ENCODE measurements at regions not wholly inside any gene's neighbourhood (a gene's known extent, or its start where the extent isn't known, plus 50 kb on each side); places are given as distances from the start of the nearest gene placed in this dataset.

- intact Hi-C loops (cut with micrococcal nuclease): no loop called here
- POLR2A ChIA-PET: no interaction called here
- CTCF ChIA-PET: no interaction called here
These were observed 174.0 kb upstream of the SLC14A2 start for GRCh38 chr18:45441110-45441847.

GRCh38 chr18:45444040-45444439 is 171.2 kb upstream of the SLC14A2 start:
- Histone ChIP-seq H3K4me1 (ENCODE audit: control insufficient read depth, extremely low read depth, insufficient read depth, low read length) (no peaks in the 10 kb centered on the region), H2AFZ (ENCODE audit: low read depth, low read length) (no peak overlapping the region), H3K4me3 (replicated peaks in 1 of 3; ENCODE audit: insufficient read depth in 1 of 3, low read depth in 1 of 3, low read length in 3 of 3) (no peak overlapping the region), H3K4me2 (ENCODE audit: insufficient read depth, low read length) (no peak overlapping the region), H3K79me2 (ENCODE audit: control insufficient read depth, insufficient read depth, low read length) (no peaks in the 10 kb centered on the region), H3K27me3 (ENCODE audit: control insufficient read depth in 2 of 2, insufficient read depth in 2 of 2, low read length in 2 of 2) (no peaks in the 10 kb centered on the region), H3K9me1 (replicated peaks; ENCODE audit: control insufficient read depth, extremely low read depth, insufficient read depth, low read length) (no peaks in the 10 kb centered on the region), H3K27ac (ENCODE audit: insufficient read depth, low read depth, low read length) (no peak overlapping the region), H3K36me3 (ENCODE audit: control insufficient read depth in 2 of 2, extremely low read depth in 1 of 2, insufficient read depth in 2 of 2, low read length in 2 of 2) (no peaks in the 10 kb centered on the region), H3K9ac (replicated peaks; ENCODE audit: extremely low read depth, insufficient read depth, low read length) (no peak overlapping the region), H3K9me3 (replicated peaks; ENCODE audit: control insufficient read depth, insufficient read depth, low read length) (no peaks in the 10 kb centered on the region), H4K20me1 (replicated peaks; ENCODE audit: control insufficient read depth, extremely low read depth, insufficient read depth, low read length) (no peaks in the 10 kb centered on the region)
- POLR2A ChIA-PET: no interaction called here
- intact Hi-C loops (cut with micrococcal nuclease): no loop called here
- dilution Hi-C loops (cut with MboI; ENCODE audit: extremely low pct_ligation_motif_present, low sequenced_read_pairs): no loop called here
- FAIRE-seq (no peak), DNase-seq (ENCODE audit: low read depth, low spot score) (no peak)
- CTCF ChIA-PET: no interaction called here
- TF ChIP-seq FOS (IDR thresholded peaks at IDR 0.05; ENCODE audit: borderline replicate concordance, insufficient read depth, low read length) (no peak), CTCF (IDR thresholded peaks at IDR 0.05; ENCODE audit: extremely low read depth in 1 of 2, insufficient read depth in 1 of 2, low read depth in 1 of 2, low read length in 2 of 2) (no peak), EZH2 (IDR thresholded peaks at IDR 0.05; ENCODE audit: borderline replicate concordance, low read depth, low read length, severe bottlenecking) (no peak), MYC (IDR thresholded peaks at IDR 0.05; ENCODE audit: low read depth, low read length) (no peak), GATA2 (IDR thresholded peaks at IDR 0.05; ENCODE audit: insufficient read depth, insufficient read length, low read depth, low read length) (no peak), POLR2AphosphoS5 (IDR thresholded peaks at IDR 0.05; ENCODE audit: insufficient read depth, low read depth, low read length) (no peak), JUN (IDR thresholded peaks at IDR 0.05; ENCODE audit: borderline replicate concordance, insufficient read depth, insufficient read length, low read depth) (no peak), MAX (IDR thresholded peaks at IDR 0.05; ENCODE audit: insufficient read depth, insufficient read length) (no peak), POLR2A (IDR thresholded peaks at IDR 0.05; ENCODE audit: low read depth, low read length) (no peak)
- BruUV-seq (replicated peaks): no TSS peak

More at GRCh38 chr18:45441110-45441847, 174.0 kb upstream of the SLC14A2 start:
- no peak overlapping the region for H3K4me3 ChIP-seq (replicated peaks in 1 of 3; ENCODE audit: insufficient read depth in 1 of 3, low read depth in 1 of 3, low read length in 3 of 3)
- no peaks in the 10 kb centered on the region for H3K36me3 ChIP-seq (ENCODE audit: control insufficient read depth in 2 of 2, extremely low read depth in 1 of 2, insufficient read depth in 2 of 2, low read length in 2 of 2)
- H3K27me3 ChIP-seq (ENCODE audit: control insufficient read depth in 2 of 2, insufficient read depth in 2 of 2, low read length in 2 of 2): no peaks in the 10 kb centered on the region
- H3K27ac ChIP-seq (ENCODE audit: insufficient read depth, low read depth, low read length): no peak overlapping the region
- no peak overlapping the region for H3K4me2 ChIP-seq (ENCODE audit: insufficient read depth, low read length)
- dilution Hi-C loops (cut with MboI; ENCODE audit: extremely low pct_ligation_motif_present, low sequenced_read_pairs): no loop called here
- no peaks in the 10 kb centered on the region for H3K9me3 ChIP-seq (replicated peaks; ENCODE audit: control insufficient read depth, insufficient read depth, low read length)
- no TSS peak for BruUV-seq (replicated peaks)
- no peak for FAIRE-seq
- no peaks in the 10 kb centered on the region for H3K79me2 ChIP-seq (ENCODE audit: control insufficient read depth, insufficient read depth, low read length)
- no peaks in the 10 kb centered on the region for H3K4me1 ChIP-seq (ENCODE audit: control insufficient read depth, extremely low read depth, insufficient read depth, low read length)
- TF ChIP-seq GATA2 (IDR thresholded peaks at IDR 0.05; ENCODE audit: insufficient read depth, insufficient read length, low read depth, low read length) (no peak), JUN (IDR thresholded peaks at IDR 0.05; ENCODE audit: borderline replicate concordance, insufficient read depth, insufficient read length, low read depth) (no peak), EZH2 (IDR thresholded peaks at IDR 0.05; ENCODE audit: borderline replicate concordance, low read depth, low read length, severe bottlenecking) (no peak), MAX (IDR thresholded peaks at IDR 0.05; ENCODE audit: insufficient read depth, insufficient read length) (no peak)
- no peaks in the 10 kb centered on the region for H4K20me1 ChIP-seq (replicated peaks; ENCODE audit: control insufficient read depth, extremely low read depth, insufficient read depth, low read length)
- DNase-seq (ENCODE audit: low read depth, low spot score): no peak
- no peaks in the 10 kb centered on the region for H3K9me1 ChIP-seq (replicated peaks; ENCODE audit: control insufficient read depth, extremely low read depth, insufficient read depth, low read length)
- H3K9ac ChIP-seq (replicated peaks; ENCODE audit: extremely low read depth, insufficient read depth, low read length): no peak overlapping the region
- H2AFZ ChIP-seq (ENCODE audit: low read depth, low read length): no peak overlapping the region

Data from endothelial cell of umbilical vein (primary cell).